Naive thymus-derived CD4-positive, alpha-beta T cell (primary cell): ENCODE measurements at regions not wholly inside any gene's neighbourhood (a gene's known extent, or its start where the extent isn't known, plus 50 kb on each side); places are given as distances from the start of the nearest gene placed in this dataset.
"Not testable (repeated sequence)": the region's sequence is repeated elsewhere in the genome, so short reads cannot be mapped to it uniquely, and the experiment has no call there.

ENCODE experiments used
- ATAC-seq: fragments of 150-1000 bp; cut with Tn5 transposase; 2 replicates; pipeline ENCODE4 v1.10.0; 2021; ENCODE audit warnings: mild to moderate bottlenecking, moderate library complexity
- CTCF ChIA-PET: fragments of 350-600 bp; sonication (Branson Sonifier 250); formaldehyde crosslinking; loops from one replicate; lab custom pipeline; 2021; ENCODE audit warnings: antibody characterized with exemption; lab: Charles Lee
- POLR2A ChIA-PET: fragments of 350-600 bp; sonication (Branson Sonifier 250); formaldehyde crosslinking; loops from one replicate; lab custom pipeline; 2021; ENCODE audit warnings: antibody characterized with exemption, inconsistent platforms; lab: Charles Lee
- DNase-seq, 9 donors: peaks; one replicate each; pipeline versions ENCODE4 v3.0.0 to v3.0.0-alpha.2; 2020 to 2022; ENCODE audit warnings: mixed read lengths in 1 of 9
- H3K27ac ChIP-seq: one replicate; pipeline ENCODE4 v1.7.0; 2013; ENCODE audit warnings: mild to moderate bottlenecking, low read depth, low read length, moderate library complexity
- H3K27me3 ChIP-seq, 2 donors: one replicate each; pipeline ENCODE4 v1.7.0; 2013; ENCODE audit warnings: low read length in 2 of 2, mild to moderate bottlenecking in 2 of 2, moderate library complexity in 2 of 2; ENCODE audit not compliant: control insufficient read depth in 2 of 2, insufficient read depth in 2 of 2
- H3K36me3 ChIP-seq, 3 experiments: 1 replicate in 2 of 3; 2 replicates in 1 of 3; pipeline ENCODE4 v1.7.0; 2013; ENCODE audit warnings: low read length in 3 of 3, mild to moderate bottlenecking in 3 of 3, moderate library complexity in 1 of 3; ENCODE audit not compliant: insufficient read depth in 3 of 3, control insufficient read depth in 2 of 3
- H3K4me1 ChIP-seq, 2 donors: one replicate each; pipeline ENCODE4 v1.7.0; 2013; ENCODE audit warnings: low read length in 2 of 2, mild to moderate bottlenecking in 2 of 2, moderate library complexity in 1 of 2; ENCODE audit not compliant: control insufficient read depth in 2 of 2, insufficient read depth in 2 of 2
- H3K4me3 ChIP-seq: 2 replicates; pipeline ENCODE4 v1.7.0; 2013; ENCODE audit warnings: mild to moderate bottlenecking, low read length
- H3K9me3 ChIP-seq, 3 experiments: 1 replicate in 2 of 3; 2 replicates in 1 of 3; pipeline ENCODE4 v1.7.0; 2013; ENCODE audit warnings: low read length in 3 of 3; ENCODE audit not compliant: control insufficient read depth in 2 of 3
- H3K27ac Mint-ChIP-seq, 9 donors: one replicate each; pipeline ENCODE4 v1.8.0; 2020 to 2022; ENCODE audit warnings: mixed read lengths in 9 of 9, mild to moderate bottlenecking in 8 of 9, moderate library complexity in 5 of 9, inconsistent platforms in 2 of 9
- H3K27me3 Mint-ChIP-seq, 5 donors: one replicate each; pipeline ENCODE4 v1.8.0; 2021 to 2022; ENCODE audit warnings: mixed read lengths in 5 of 5, mild to moderate bottlenecking in 1 of 5
- H3K36me3 Mint-ChIP-seq, 5 donors: one replicate each; pipeline ENCODE4 v1.8.0; 2020 to 2022; ENCODE audit warnings: mixed read lengths in 5 of 5, mild to moderate bottlenecking in 3 of 5, inconsistent platforms in 1 of 5
- H3K4me1 Mint-ChIP-seq, 7 donors: one replicate each; pipeline ENCODE4 v1.8.0; 2020 to 2022; ENCODE audit warnings: mixed read lengths in 7 of 7, mild to moderate bottlenecking in 3 of 7, inconsistent platforms in 1 of 7
- H3K4me3 Mint-ChIP-seq, 10 donors: one replicate each; pipeline ENCODE4 v1.8.0; 2020 to 2022; ENCODE audit warnings: mild to moderate bottlenecking in 10 of 10, mixed read lengths in 10 of 10, moderate library complexity in 6 of 10, inconsistent platforms in 2 of 10
- H3K9me3 Mint-ChIP-seq, 11 donors: one replicate each; pipeline ENCODE4 v1.8.0; 2020 to 2022; ENCODE audit warnings: mixed read lengths in 11 of 11, mild to moderate bottlenecking in 4 of 11, inconsistent platforms in 1 of 11, moderate library complexity in 1 of 11
- intact Hi-C, 2 donors: fragments of 100-400 bp; cut with micrococcal nuclease; formaldehyde crosslinking; loops; one replicate each; pipeline ENCODE4 v1.15.1; 2023

- DNase-seq (no peak), ATAC-seq (no peak)
- H3K27me3 ChIP-seq, result no peaks in the 10 kb centered on the region
- H3K4me1 ChIP-seq, result no peaks in the 10 kb centered on the region
- H3K4me3 ChIP-seq, result no peak overlapping the region
- ChIA-PET POLR2A (no interaction called here), CTCF (no interaction called here)
- Mint-ChIP-seq H3K9me3 (peaks cover 0 to 15% (median 3%) of the 10 kb centered on the region in 11 donors), H3K4me3 (no peak overlapping the region), H3K36me3 (no peaks in the 10 kb centered on the region), H3K27me3 (no peaks in the 10 kb centered on the region), H3K4me1 (no peaks in the 10 kb centered on the region), H3K27ac (no peak overlapping the region)
- no peaks in the 10 kb centered on the region for H3K36me3 ChIP-seq
- no peaks in the 10 kb centered on the region for H3K9me3 ChIP-seq
- intact Hi-C loops, result no loop called here
- no peak overlapping the region for H3K27ac ChIP-seq
These were observed 308.4 kb upstream of the GCFC2 start for GRCh38 chr2:76019128-76019527.

DNA sequence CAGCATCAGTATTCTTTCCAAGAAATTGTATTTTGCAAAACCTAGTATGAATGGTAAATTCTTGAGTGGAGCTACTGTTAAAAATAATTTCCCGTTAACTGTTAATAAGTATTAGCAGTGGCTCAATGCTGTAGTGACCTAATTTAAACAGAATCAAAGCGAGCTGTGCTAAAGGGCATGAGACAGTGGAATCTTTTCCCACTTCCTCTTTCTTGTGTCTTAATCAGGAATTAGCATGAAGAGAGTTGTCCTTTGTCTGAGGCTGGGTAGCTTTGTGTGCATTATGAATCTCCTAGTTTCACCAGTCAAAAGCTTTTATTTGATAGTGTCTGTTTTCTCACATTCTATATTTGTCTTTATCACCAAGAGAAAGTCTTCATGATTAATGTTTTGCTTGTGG lies 298.8 kb upstream of the GCFC2 start:
- H3K27me3 ChIP-seq, result no peaks in the 10 kb centered on the region
- no peak overlapping the region for H3K27ac Mint-ChIP-seq
- no peaks in the 10 kb centered on the region for H3K4me1 ChIP-seq
- no peaks in the 10 kb centered on the region for H3K36me3 ChIP-seq
- H3K4me3 Mint-ChIP-seq, result no peak overlapping the region
- peaks cover 0 to 18% (median 4%) of the 10 kb centered on the region in 11 donors for H3K9me3 Mint-ChIP-seq
- no peaks in the 10 kb centered on the region for H3K36me3 Mint-ChIP-seq
- intact Hi-C loops, result no loop called here
- no peak overlapping the region for H3K27ac ChIP-seq
- ATAC-seq (no peak), DNase-seq (no peak)
- H3K4me1 Mint-ChIP-seq, result no peaks in the 10 kb centered on the region
- no peak overlapping the region for H3K4me3 ChIP-seq
- no peaks in the 10 kb centered on the region for H3K9me3 ChIP-seq
- ChIA-PET CTCF (no interaction called here), POLR2A (no interaction called here)
- no peaks in the 10 kb centered on the region for H3K27me3 Mint-ChIP-seq

DNA sequence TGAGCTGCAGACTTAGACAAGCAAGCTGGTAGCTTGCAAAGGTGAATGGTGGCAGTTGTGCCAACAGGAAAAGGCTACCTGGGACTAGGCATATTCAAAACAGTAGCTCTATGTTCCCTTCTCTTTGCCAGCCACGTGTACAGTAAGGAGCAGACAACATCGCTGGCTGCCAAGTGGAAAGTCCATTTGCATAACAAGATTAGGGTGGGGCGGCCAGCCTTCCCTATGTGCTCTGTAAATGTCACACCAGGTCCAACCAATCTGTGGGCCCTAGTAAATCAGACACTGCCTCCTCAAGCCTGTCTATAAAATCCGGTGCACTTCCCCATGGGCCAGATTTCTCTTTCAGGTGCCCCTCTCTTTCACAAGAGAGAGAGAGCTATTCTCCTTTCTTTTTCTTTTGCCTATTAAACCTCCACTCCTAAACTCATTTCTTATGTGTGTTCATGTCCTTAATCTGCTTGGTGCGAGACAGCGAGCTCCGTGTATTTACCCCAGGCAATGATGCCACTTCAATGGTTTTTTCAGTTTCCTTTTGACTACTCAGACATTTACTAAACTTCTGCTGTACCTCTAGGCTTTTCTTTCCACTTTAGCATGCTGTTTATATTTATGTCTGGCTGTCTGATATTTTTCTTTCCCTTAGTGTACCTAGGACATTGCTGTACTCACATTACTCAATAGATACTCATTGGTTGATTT lies 297.4 kb upstream of the GCFC2 start:
- no peak for DNase-seq
- ChIA-PET CTCF (no interaction called here), POLR2A (no interaction called here)
- H3K27ac Mint-ChIP-seq, result no peak overlapping the region
- ATAC-seq, result no peak
- H3K9me3 ChIP-seq, result no peaks in the 10 kb centered on the region
- intact Hi-C loops, result no loop called here
- H3K4me3 ChIP-seq, result no peak overlapping the region
- no peak overlapping the region for H3K27ac ChIP-seq
- H3K27me3 Mint-ChIP-seq, result no peaks in the 10 kb centered on the region
- H3K4me1 ChIP-seq, result no peaks in the 10 kb centered on the region
- H3K36me3 Mint-ChIP-seq, result no peaks in the 10 kb centered on the region
- H3K4me1 Mint-ChIP-seq, result no peaks in the 10 kb centered on the region
- no peaks in the 10 kb centered on the region for H3K36me3 ChIP-seq
- peaks cover 0 to 17% (median 4%) of the 10 kb centered on the region in 11 donors for H3K9me3 Mint-ChIP-seq
- H3K27me3 ChIP-seq, result no peaks in the 10 kb centered on the region
- H3K4me3 Mint-ChIP-seq, result no peak overlapping the region

DNA sequence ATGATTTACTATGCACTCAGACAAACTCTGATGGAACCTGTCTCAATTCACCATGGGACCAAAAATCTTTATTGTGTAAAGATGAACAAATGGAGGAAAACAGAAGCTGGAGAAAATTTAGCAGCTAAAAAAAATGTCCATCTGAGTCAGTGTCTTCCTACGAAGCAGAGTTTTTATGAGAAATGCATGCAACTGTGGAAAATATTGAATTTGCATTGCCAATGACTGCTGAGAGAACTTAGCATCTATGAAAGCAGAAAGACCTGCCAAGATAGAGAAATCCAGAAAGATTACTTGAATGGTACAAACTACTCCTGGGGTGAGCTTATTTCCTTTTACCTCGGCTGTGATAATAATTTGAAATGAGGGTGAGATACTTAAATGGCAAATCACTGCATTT lies 289.7 kb upstream of the GCFC2 start:
- ATAC-seq, result no peak

GRCh38 chr2:75998451-75998850 lies 287.7 kb upstream of the GCFC2 start:
- POLR2A ChIA-PET, result no interaction called here
- Mint-ChIP-seq H3K9me3 (peaks cover 4 to 28% (median 21%) of the 10 kb centered on the region in 11 donors), H3K36me3 (peaks cover 0 to 3% (median 0%) of the 10 kb centered on the region in 5 donors), H3K4me3 (no peak overlapping the region), H3K27ac (peak overlapping the region in 1 of 9 donors; percentile 44), H3K27me3 (no peaks in the 10 kb centered on the region), H3K4me1 (no peaks in the 10 kb centered on the region)
- DNase-seq, result no peak
- Histone ChIP-seq H3K4me3 (no peak overlapping the region), H3K27ac (no peak overlapping the region), H3K9me3 (peaks cover 0 to 13% (median 0%) of the 10 kb centered on the region in 3 experiments), H3K4me1 (no peaks in the 10 kb centered on the region), H3K27me3 (no peaks in the 10 kb centered on the region), H3K36me3 (no peaks in the 10 kb centered on the region)
- intact Hi-C loops, result no loop called here
- CTCF ChIA-PET, result no interaction called here
- ATAC-seq, result no peak

More for the DNA sequence above, 289.7 kb upstream of the GCFC2 start:
- CTCF ChIA-PET, result no interaction called here
- no peaks in the 10 kb centered on the region for H3K27me3 ChIP-seq
- H3K9me3 ChIP-seq, result no peaks in the 10 kb centered on the region
- Mint-ChIP-seq H3K27me3 (no peaks in the 10 kb centered on the region), H3K4me3 (no peak overlapping the region), H3K36me3 (no peaks in the 10 kb centered on the region), H3K4me1 (no peaks in the 10 kb centered on the region), H3K27ac (no peak overlapping the region), H3K9me3 (peaks cover 4 to 20% (median 13%) of the 10 kb centered on the region in 11 donors)
- H3K4me1 ChIP-seq, result no peaks in the 10 kb centered on the region
- POLR2A ChIA-PET, result no interaction called here
- DNase-seq, result no peak
- intact Hi-C loops, result no loop called here
- no peaks in the 10 kb centered on the region for H3K36me3 ChIP-seq
- no peak overlapping the region for H3K27ac ChIP-seq
- H3K4me3 ChIP-seq, result no peak overlapping the region

GRCh38 chr2:75994759-75995158 lies 284.0 kb upstream of the GCFC2 start:
- Mint-ChIP-seq H3K27ac (no peak overlapping the region), H3K4me1 (no peaks in the 10 kb centered on the region), H3K27me3 (no peaks in the 10 kb centered on the region), H3K36me3 (peaks cover 0 to 3% (median 0%) of the 10 kb centered on the region in 5 donors), H3K4me3 (no peak overlapping the region), H3K9me3 (peaks cover 10 to 44% (median 23%) of the 10 kb centered on the region in 11 donors)
- intact Hi-C loops, result no loop called here
- ATAC-seq, result no peak
- Histone ChIP-seq H3K4me1 (no peaks in the 10 kb centered on the region), H3K27ac (no peak overlapping the region), H3K36me3 (no peaks in the 10 kb centered on the region), H3K9me3 (peaks cover 0 to 13% (median 0%) of the 10 kb centered on the region in 3 experiments), H3K27me3 (no peaks in the 10 kb centered on the region), H3K4me3 (no peak overlapping the region)
- ChIA-PET POLR2A (no interaction called here), CTCF (no interaction called here)
- DNase-seq, result no peak

GRCh38 chr2:75988622-75989021 lies 277.9 kb upstream of the GCFC2 start:
- POLR2A ChIA-PET, H3K4me3 Mint-ChIP-seq, DNase-seq, H3K4me1 ChIP-seq, intact Hi-C loops, H3K27ac ChIP-seq, H3K36me3 Mint-ChIP-seq, H3K27me3 ChIP-seq, ATAC-seq, H3K27ac Mint-ChIP-seq, CTCF ChIA-PET, H3K27me3 Mint-ChIP-seq, H3K4me3 ChIP-seq, H3K4me1 Mint-ChIP-seq, H3K36me3 ChIP-seq, H3K9me3 ChIP-seq: not testable (repeated sequence)
- H3K9me3 Mint-ChIP-seq, result peaks cover 8 to 37% (median 15%) of the 10 kb centered on the region in 11 donors
